Naive B cell (primary cell): ENCODE measurements at regions not wholly inside any gene's neighbourhood (a gene's known extent, or its start where the extent isn't known, plus 50 kb on each side); places are given as distances from the start of the nearest gene placed in this dataset.

Experiments used
- ATAC-seq, 2 donors: fragments of 150-1000 bp; cut with Tn5 transposase; 2 replicates each; pipeline ENCODE4 v1.10.0; 2021; ENCODE audit warnings: low read depth in 2 of 2, mild to moderate bottlenecking in 2 of 2, moderate library complexity in 2 of 2
- DNase-seq: peaks from one replicate; pipeline ENCODE4 v3.0.0; 2022
- H3K27ac Mint-ChIP-seq, 6 donors: one replicate each; pipeline ENCODE4 v1.8.0; 2020 to 2022; ENCODE audit warnings: mild to moderate bottlenecking in 6 of 6, mixed read lengths in 6 of 6, moderate library complexity in 5 of 6, inconsistent platforms in 2 of 6
- H3K27me3 Mint-ChIP-seq, 3 donors: one replicate each; pipeline ENCODE4 v1.8.0; 2021 to 2022; ENCODE audit warnings: mixed read lengths in 3 of 3, mild to moderate bottlenecking in 1 of 3
- H3K36me3 Mint-ChIP-seq, 2 donors: one replicate each; pipeline ENCODE4 v1.8.0; 2020 to 2022; ENCODE audit warnings: mixed read lengths in 2 of 2, inconsistent platforms in 1 of 2, mild to moderate bottlenecking in 1 of 2
- H3K4me1 Mint-ChIP-seq, 3 donors: one replicate each; pipeline ENCODE4 v1.8.0; 2020 to 2022; ENCODE audit warnings: mixed read lengths in 3 of 3, inconsistent platforms in 1 of 3, mild to moderate bottlenecking in 1 of 3, moderate library complexity in 1 of 3
- H3K4me3 Mint-ChIP-seq, 8 donors: one replicate each; pipeline ENCODE4 v1.8.0; 2020 to 2022; ENCODE audit warnings: mild to moderate bottlenecking in 8 of 8, mixed read lengths in 8 of 8, moderate library complexity in 8 of 8, inconsistent platforms in 2 of 8
- H3K9me3 Mint-ChIP-seq, 7 donors: one replicate each; pipeline ENCODE4 v1.8.0; 2020 to 2022; ENCODE audit warnings: mixed read lengths in 7 of 7, mild to moderate bottlenecking in 5 of 7, inconsistent platforms in 2 of 7, moderate library complexity in 1 of 7

GRCh38 chr3:145518639-145519038, 642.3 kb downstream of the PLOD2 start:
- H3K9me3 Mint-ChIP-seq = no peaks in the 10 kb centered on the region
- ATAC-seq (no peak), DNase-seq (no peak)
- no peaks in the 10 kb centered on the region for H3K27me3 Mint-ChIP-seq
- no peak overlapping the region for H3K27ac Mint-ChIP-seq
- H3K4me3 Mint-ChIP-seq = no peak overlapping the region
- H3K4me1 Mint-ChIP-seq = no peaks in the 10 kb centered on the region
- H3K36me3 Mint-ChIP-seq = no peaks in the 10 kb centered on the region

GRCh38 chr3:145519398-145520047, 641.5 kb downstream of the PLOD2 start:
- no peak for DNase-seq
- H3K9me3 Mint-ChIP-seq = no peaks in the 10 kb centered on the region
- H3K27me3 Mint-ChIP-seq = no peaks in the 10 kb centered on the region
- H3K27ac Mint-ChIP-seq = no peak overlapping the region
- no peaks in the 10 kb centered on the region for H3K4me1 Mint-ChIP-seq
- H3K36me3 Mint-ChIP-seq = no peaks in the 10 kb centered on the region
- no peak overlapping the region for H3K4me3 Mint-ChIP-seq
- ATAC-seq = no peak

DNA sequence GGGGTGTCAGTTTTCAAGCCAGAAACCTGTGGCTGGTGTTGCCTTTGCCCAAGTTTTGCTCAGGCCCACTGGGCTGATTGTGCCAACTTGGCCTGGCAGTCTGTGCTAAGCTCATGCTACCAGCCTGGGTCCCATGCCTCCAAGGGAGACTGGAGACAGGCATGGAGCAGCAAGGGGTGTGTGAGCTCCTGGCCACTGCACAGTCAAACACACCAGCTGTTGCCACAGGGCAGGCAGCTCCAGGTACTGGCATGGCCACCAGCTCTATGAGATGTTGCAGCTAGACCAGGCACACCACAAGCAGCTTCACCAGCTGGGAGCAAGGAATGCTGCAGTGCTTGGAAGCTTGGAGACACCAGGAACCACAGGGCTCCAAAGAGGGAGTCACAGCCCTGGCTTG, 638.8 kb downstream of the PLOD2 start:
- H3K9me3 Mint-ChIP-seq = peaks cover 0 to 1% (median 0%) of the 10 kb centered on the region in 7 donors
- H3K27me3 Mint-ChIP-seq = no peaks in the 10 kb centered on the region
- no peaks in the 10 kb centered on the region for H3K36me3 Mint-ChIP-seq
- H3K27ac Mint-ChIP-seq = peak overlapping the region in 1 of 6 donors; percentile 80
- H3K4me1 Mint-ChIP-seq = no peaks in the 10 kb centered on the region
- DNase-seq = no peak
- no peak overlapping the region for H3K4me3 Mint-ChIP-seq
- no peak for ATAC-seq

DNA sequence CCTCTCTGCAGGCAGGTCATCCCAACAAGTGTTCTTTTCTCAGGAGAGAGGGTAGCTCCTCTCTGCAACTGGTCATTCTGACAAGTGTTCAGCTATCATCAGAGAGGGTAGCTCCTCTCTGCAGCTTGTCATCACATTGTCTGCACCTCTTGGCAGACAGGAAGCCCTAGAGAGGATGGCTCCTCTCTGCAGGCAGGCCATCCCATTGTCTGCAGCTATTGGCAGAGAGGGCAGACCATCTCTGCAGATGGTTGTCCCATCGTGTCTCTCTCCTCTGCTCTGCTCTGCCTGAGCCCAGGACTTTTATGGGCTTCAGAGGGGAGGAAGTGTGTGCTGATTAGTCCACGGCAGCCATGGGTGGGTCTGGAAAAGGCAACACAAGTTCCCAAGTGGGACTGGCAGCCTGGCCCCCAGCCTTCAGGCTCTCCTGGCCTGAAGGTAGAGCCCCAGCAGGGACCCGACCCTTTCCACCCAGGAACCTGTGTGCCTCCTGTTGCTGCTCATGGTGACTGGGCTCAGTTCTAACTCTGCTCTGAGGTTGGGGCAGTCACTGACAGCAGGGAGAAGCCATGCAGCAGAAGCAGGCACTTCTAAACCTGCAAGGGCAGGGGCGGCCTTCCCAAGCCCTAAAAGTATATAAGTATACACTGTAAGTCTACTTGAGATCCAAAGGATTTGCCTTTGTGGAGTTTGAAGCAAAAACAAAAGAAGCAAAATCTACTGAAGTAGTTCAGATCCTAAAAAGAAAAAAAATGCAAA, 637.9 kb downstream of the PLOD2 start:
- no peaks in the 10 kb centered on the region for H3K36me3 Mint-ChIP-seq
- no peaks in the 10 kb centered on the region for H3K4me1 Mint-ChIP-seq
- H3K27me3 Mint-ChIP-seq = no peaks in the 10 kb centered on the region
- H3K27ac Mint-ChIP-seq = no peak overlapping the region
- DNase-seq = no peak
- peaks cover 0 to 1% (median 0%) of the 10 kb centered on the region in 7 donors for H3K9me3 Mint-ChIP-seq
- ATAC-seq = no peak
- no peak overlapping the region for H3K4me3 Mint-ChIP-seq

- H3K4me3 Mint-ChIP-seq = no peak overlapping the region
- no peaks in the 10 kb centered on the region for H3K4me1 Mint-ChIP-seq
- H3K27me3 Mint-ChIP-seq = no peaks in the 10 kb centered on the region
- H3K9me3 Mint-ChIP-seq = peaks cover 0 to 4% (median 1%) of the 10 kb centered on the region in 7 donors
- no peak for ATAC-seq
- no peak overlapping the region for H3K27ac Mint-ChIP-seq
- no peak for DNase-seq
- no peaks in the 10 kb centered on the region for H3K36me3 Mint-ChIP-seq
These were observed 629.4 kb downstream of the PLOD2 start for GRCh38 chr3:145531548-145531947.

GRCh38 chr3:145533696-145534095, 627.3 kb downstream of the PLOD2 start:
- Mint-ChIP-seq H3K4me1 (no peaks in the 10 kb centered on the region), H3K9me3 (peaks cover 0 to 8% (median 2%) of the 10 kb centered on the region in 7 donors), H3K36me3 (no peaks in the 10 kb centered on the region), H3K27ac (no peak overlapping the region), H3K4me3 (no peak overlapping the region), H3K27me3 (no peaks in the 10 kb centered on the region)
- DNase-seq = no peak
- ATAC-seq = no peak

DNA sequence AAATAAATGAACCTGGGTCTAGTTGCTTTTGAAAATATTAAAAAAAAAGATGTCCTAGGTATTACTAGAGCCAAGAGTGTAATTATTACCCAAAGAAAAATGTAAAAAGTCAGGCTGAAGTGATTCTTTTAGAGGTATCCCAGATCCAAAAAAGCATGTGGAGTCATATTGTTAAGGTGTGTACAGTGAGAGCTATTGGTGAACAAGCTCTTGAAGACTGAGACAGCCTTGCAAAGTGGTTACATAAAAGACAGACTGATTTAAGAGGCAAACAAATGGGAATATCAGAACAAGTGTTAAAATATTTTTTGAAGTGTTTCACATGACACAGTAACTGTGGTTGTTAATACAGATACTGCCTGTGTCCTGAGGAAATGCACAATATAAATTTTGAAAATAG, 624.5 kb downstream of the PLOD2 start:
- H3K27me3 Mint-ChIP-seq = no peaks in the 10 kb centered on the region
- no peaks in the 10 kb centered on the region for H3K36me3 Mint-ChIP-seq
- H3K4me3 Mint-ChIP-seq = no peak overlapping the region
- DNase-seq = no peak
- no peaks in the 10 kb centered on the region for H3K4me1 Mint-ChIP-seq
- peaks cover 0 to 8% (median 5%) of the 10 kb centered on the region in 7 donors for H3K9me3 Mint-ChIP-seq
- no peak overlapping the region for H3K27ac Mint-ChIP-seq
- no peak for ATAC-seq

GRCh38 chr3:145550522-145550921, 610.5 kb downstream of the PLOD2 start:
- H3K4me3 Mint-ChIP-seq = no peak overlapping the region
- H3K36me3 Mint-ChIP-seq = no peaks in the 10 kb centered on the region
- H3K27ac Mint-ChIP-seq = peak overlapping the region in 1 of 6 donors; percentile 54

GRCh38 chr3:145557405-145557804, 603.6 kb downstream of the PLOD2 start:
- Mint-ChIP-seq H3K4me1 (no peaks in the 10 kb centered on the region), H3K27ac (no peak overlapping the region), H3K27me3 (no peaks in the 10 kb centered on the region), H3K36me3 (no peaks in the 10 kb centered on the region), H3K4me3 (no peak overlapping the region), H3K9me3 (peaks cover 2 to 32% (median 11%) of the 10 kb centered on the region in 7 donors)
- no peak for ATAC-seq
- DNase-seq = no peak

More at GRCh38 chr3:145550522-145550921, 610.5 kb downstream of the PLOD2 start:
- Mint-ChIP-seq H3K27me3 (no peaks in the 10 kb centered on the region), H3K4me1 (no peaks in the 10 kb centered on the region), H3K9me3 (peaks cover 0 to 23% (median 8%) of the 10 kb centered on the region in 7 donors)
- no peak for ATAC-seq
- no peak for DNase-seq

GRCh38 chr3:145578471-145578870, 582.5 kb downstream of the PLOD2 start:
- DNase-seq (no peak), ATAC-seq (no peak)
- H3K36me3 Mint-ChIP-seq = no peaks in the 10 kb centered on the region
- H3K27me3 Mint-ChIP-seq = no peaks in the 10 kb centered on the region
- no peaks in the 10 kb centered on the region for H3K4me1 Mint-ChIP-seq
- no peak overlapping the region for H3K27ac Mint-ChIP-seq
- H3K4me3 Mint-ChIP-seq = no peak overlapping the region
- H3K9me3 Mint-ChIP-seq = peaks cover 0 to 5% (median 0%) of the 10 kb centered on the region in 7 donors

GRCh38 chr3:145581694-145582093, 579.3 kb downstream of the PLOD2 start:
- DNase-seq (no peak), ATAC-seq (no peak)
- Mint-ChIP-seq H3K36me3 (no peaks in the 10 kb centered on the region), H3K27ac (no peak overlapping the region), H3K4me3 (no peak overlapping the region), H3K27me3 (no peaks in the 10 kb centered on the region), H3K9me3 (peaks cover 0 to 9% (median 0%) of the 10 kb centered on the region in 7 donors), H3K4me1 (no peaks in the 10 kb centered on the region)

GRCh38 chr3:145604851-145605250, 556.1 kb downstream of the PLOD2 start:
- no peaks in the 10 kb centered on the region for H3K27me3 Mint-ChIP-seq
- H3K4me3 Mint-ChIP-seq = no peak overlapping the region
- H3K27ac Mint-ChIP-seq = no peak overlapping the region
- no peaks in the 10 kb centered on the region for H3K36me3 Mint-ChIP-seq
- peaks cover 0 to 5% (median 1%) of the 10 kb centered on the region in 7 donors for H3K9me3 Mint-ChIP-seq
- DNase-seq = no peak
- no peak for ATAC-seq
- H3K4me1 Mint-ChIP-seq = no peaks in the 10 kb centered on the region

- H3K4me1 Mint-ChIP-seq = no peaks in the 10 kb centered on the region
- no peak overlapping the region for H3K27ac Mint-ChIP-seq
- DNase-seq (no peak), ATAC-seq (no peak)
- H3K4me3 Mint-ChIP-seq = no peak overlapping the region
- H3K9me3 Mint-ChIP-seq = peaks cover 0 to 10% (median 0%) of the 10 kb centered on the region in 7 donors
- H3K27me3 Mint-ChIP-seq = no peaks in the 10 kb centered on the region
- no peaks in the 10 kb centered on the region for H3K36me3 Mint-ChIP-seq
These were observed 541.0 kb downstream of the PLOD2 start for GRCh38 chr3:145620002-145620401.

DNA sequence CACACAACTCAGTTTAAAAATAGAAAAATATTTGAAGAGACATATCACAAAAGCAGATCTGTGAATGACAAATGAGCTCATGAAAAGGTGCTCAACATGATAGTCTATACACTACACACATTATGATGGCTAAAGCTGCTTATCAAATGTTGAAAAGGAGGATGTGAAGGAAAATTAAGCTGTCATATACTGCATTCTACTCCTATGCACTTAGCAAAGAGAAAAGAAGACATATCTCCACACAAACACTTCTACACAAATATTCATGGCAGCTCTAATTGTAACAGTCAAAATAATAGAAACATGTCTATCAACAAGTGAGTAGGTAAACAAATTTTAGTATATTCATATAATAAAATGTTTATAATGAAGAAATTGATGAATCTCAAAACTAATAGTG, 540.5 kb downstream of the PLOD2 start:
- ATAC-seq = no peak
- H3K4me3 Mint-ChIP-seq = no peak overlapping the region

More for the DNA sequence above, 540.5 kb downstream of the PLOD2 start:
- no peaks in the 10 kb centered on the region for H3K27me3 Mint-ChIP-seq
- H3K9me3 Mint-ChIP-seq = peaks cover 0 to 9% (median 0%) of the 10 kb centered on the region in 7 donors
- H3K4me1 Mint-ChIP-seq = no peaks in the 10 kb centered on the region
- no peak for DNase-seq
- no peaks in the 10 kb centered on the region for H3K36me3 Mint-ChIP-seq
- no peak overlapping the region for H3K27ac Mint-ChIP-seq
